Erythroblast (primary cell): ENCODE measurements at regions not wholly inside any gene's neighbourhood (a gene's known extent, or its start where the extent isn't known, plus 50 kb on each side); places are given as distances from the start of the nearest gene placed in this dataset.

Source experiments
- DNase-seq, 2 experiments: peaks; one replicate each; lab custom pipeline; 2025; lab: John Stamatoyannopoulos, UW
- GATA1 ChIP-seq: IDR thresholded peaks from 2 replicates; pipeline ENCODE4 v1.6.1; 2011; ENCODE audit warnings: low read depth, mild to moderate bottlenecking, control low read depth, low read length, moderate library complexity
- POLR2A ChIP-seq: IDR thresholded peaks from 2 replicates; pipeline ENCODE4 v1.6.1; 2011; ENCODE audit warnings: mild to moderate bottlenecking, low read length

DNA sequence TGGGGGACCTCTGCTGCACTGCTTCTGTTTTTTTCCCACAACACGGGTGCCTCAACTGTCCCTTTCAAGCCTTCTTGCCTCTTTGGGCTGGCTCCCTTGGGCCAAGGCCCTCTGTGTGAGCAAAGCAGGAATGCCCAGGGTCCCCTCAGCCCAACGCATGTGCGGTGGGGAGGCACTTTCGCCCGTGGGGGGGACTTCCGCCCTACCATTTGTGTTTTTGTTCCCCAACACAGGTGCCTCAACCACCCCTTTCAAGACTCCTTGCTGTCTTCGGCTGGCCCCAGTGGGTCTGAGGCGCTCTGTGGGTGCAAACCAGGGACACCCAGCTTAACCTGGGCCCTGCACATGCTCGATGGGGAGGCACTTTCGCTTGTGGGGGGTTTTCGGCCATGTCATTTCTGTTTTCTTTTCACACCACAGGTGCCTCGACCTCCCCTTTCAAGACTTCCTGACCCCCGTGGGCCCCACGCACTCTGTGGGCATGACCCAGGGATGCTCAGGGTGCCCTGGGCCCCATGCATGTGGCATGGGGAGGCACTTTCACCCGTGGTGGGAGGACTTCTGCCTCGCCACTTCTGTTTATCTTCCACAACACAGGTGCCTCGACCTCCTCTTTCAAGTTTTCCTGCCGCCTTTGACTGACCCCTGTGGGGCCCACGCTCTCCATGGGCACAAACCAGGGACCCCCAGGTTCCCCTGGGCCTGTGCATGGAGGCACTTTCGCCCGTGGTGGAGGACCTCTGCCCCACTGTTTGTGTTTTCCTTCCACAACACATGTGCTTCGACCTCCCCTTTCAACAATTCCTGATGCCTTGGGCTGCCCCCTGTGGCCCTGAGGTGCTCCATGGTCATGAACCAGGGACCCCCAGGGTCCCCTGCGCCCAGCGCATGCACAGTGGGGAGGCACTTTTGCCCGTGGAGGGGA lies 365.7 kb downstream of the ALG10 start:
- TF ChIP-seq POLR2A, result no peak
- no peak for TF ChIP-seq GATA1
- no peak for DNase-seq

GRCh38 chr12:34388636-34389377 lies 366.5 kb downstream of the ALG10 start:
- no peak for TF ChIP-seq POLR2A
- no peak for TF ChIP-seq GATA1
- no peak for DNase-seq

DNA sequence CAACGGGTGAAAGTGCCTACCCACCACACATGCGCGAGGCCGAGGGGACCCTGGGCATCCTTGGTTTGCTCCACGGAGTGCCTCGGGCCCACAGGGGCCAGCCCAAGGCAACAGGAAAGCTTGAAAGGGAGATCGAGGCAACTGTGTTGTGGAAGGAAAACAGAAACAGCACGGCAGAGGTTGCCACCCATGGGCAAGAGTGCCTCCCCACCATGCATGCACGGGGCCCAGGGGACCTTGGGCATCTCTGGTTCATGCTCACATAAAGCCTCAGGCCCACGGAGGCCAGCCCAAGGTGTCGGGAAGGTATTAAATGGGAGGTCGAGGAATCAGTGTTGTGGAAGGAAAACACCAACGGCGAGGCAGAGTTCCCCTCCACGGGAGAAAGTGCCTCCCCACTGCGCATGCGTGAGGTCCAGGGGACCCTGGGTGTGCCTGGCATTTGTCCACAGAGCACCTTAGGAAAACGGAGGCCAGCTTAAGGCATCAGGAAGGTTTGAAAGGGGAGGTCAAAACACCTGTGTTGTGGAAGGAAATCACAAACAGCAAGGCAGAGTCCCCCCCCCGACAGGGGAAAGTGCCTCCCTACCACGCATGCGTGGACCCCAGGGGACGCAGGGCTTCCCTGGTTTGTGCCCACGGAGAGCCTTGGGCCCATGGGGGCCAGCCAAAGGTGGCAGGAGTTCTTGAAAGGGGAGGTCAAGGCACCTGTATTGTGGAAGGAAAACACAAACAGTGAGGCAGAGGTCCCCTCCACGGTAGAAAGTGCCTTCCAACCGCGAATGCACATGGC lies 367.3 kb downstream of the ALG10 start:
- TF ChIP-seq POLR2A, result no peak
- TF ChIP-seq GATA1, result no peak
- no peak for DNase-seq

- DNase-seq, result no peak
- TF ChIP-seq POLR2A, result no peak
- no peak for TF ChIP-seq GATA1
Measured at GRCh38 chr12:34390171-34390841, 368.0 kb downstream of the ALG10 start.

GRCh38 chr12:34390846-34391700 lies 368.8 kb downstream of the ALG10 start:
- TF ChIP-seq GATA1, result no peak
- TF ChIP-seq POLR2A, result no peak
- no peak for DNase-seq

DNA sequence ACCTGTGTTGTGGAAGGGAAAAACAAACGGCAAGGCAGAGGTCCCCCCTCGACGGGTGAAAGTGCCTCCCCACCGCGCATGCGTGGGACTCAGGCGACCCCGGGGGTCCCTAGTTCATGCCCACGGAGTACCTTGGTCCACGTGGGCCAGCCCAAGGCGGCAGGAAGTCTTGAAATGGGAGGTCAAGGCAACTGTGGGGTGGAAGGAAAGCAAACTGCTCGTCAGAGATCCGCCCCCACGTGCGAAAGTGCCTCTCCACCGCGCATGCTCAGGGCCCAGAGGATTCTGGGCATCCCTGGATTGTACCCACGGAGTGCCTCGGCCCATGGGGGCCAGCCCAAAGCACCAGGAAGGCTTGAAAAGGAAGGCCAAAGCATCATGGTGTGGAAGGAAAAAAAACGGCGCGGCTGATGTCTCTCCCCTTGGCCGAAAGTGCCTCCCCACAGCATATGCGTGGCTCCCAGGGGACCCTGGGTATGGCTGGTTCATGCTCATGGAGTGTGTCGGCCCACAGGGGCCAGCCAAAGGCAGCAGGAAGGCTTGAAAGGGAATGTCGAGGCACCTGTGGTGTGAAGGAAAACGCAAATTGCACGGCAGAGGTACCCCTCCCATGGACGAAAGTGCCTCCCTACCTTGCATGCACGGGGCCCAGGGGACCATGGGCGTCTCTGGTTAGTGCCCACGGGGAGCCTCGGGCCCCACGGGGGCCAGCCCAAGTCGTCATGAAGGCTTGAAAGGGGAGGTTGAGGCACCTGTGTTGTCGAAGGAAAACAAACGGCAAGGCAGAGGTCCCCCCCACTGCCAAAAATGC lies 369.7 kb downstream of the ALG10 start:
- no peak for DNase-seq
- TF ChIP-seq POLR2A (no peak), GATA1 (no peak)

- TF ChIP-seq GATA1, result no peak
- no peak for TF ChIP-seq POLR2A
Measured at GRCh38 chr12:34392741-34393085, 370.4 kb downstream of the ALG10 start.

DNA sequence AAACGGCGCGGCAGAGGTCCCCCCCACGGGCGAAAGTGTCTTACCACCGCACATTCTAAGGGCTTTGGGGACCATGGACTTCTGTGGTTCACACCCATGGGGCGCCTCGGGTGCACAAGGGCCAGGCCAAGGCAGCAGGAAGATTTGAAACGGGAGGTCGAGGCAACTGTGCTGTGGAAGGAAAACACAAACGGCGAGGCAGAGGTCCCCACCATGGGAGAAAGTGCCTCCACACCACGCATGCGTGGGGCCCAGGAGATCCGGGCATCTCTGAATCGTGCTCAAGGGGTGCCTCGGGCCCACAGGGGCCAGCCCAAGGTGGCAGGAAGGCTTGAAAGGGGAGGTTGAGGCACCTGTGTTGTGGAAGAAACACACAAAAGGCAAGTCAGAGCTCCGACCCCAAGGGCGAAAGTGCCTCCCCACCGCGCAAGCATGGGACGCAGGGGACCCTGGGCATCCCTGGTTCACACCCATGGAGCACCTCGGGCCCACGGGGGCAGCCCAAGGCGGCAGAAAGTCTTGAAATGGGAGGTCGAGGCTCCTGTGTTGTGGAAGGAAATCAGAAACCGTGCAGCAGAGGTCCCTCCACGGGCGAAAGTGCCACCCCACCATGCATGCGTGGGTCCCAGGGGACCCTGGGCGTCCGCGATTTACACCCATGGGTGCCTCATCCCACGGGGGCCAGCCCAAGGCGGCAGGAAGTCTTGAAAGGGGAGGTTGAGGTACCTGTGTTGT lies 371.0 kb downstream of the ALG10 start:
- DNase-seq, result no peak
- TF ChIP-seq GATA1, result no peak
- TF ChIP-seq POLR2A, result no peak

More at GRCh38 chr12:34392741-34393085, 370.4 kb downstream of the ALG10 start:
- DNase-seq, result no peak

DNA sequence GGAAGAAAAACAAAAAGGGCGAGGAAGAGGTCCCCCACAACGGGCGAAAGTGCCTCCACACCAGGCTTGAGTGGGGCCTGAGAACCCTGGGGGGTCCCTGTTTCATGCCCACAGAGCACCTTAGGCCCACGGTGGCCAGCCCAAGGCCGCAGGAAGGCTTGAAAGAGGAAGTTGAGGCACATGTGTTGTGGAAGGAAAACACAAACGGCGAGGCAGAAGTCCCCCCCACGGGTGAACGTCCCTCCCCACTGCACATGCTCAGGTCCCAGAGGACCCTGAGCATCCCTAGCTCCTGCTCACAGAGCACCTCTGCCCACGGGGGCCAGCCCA lies 371.5 kb downstream of the ALG10 start:
- DNase-seq, result no peak

GRCh38 chr12:34394211-34395055 lies 372.1 kb downstream of the ALG10 start:
- no peak for DNase-seq

More for the DNA sequence above, 371.5 kb downstream of the ALG10 start:
- TF ChIP-seq GATA1 (no peak), POLR2A (no peak)

More at GRCh38 chr12:34394211-34395055, 372.1 kb downstream of the ALG10 start:
- TF ChIP-seq POLR2A (no peak), GATA1 (no peak)
